RPMI8226 (cell line): ENCODE measurements at regions not wholly inside any gene's neighbourhood (a gene's known extent, or its start where the extent isn't known, plus 50 kb on each side); places are given as distances from the start of the nearest gene placed in this dataset.
"Not testable (repeated sequence)": the region's sequence is repeated elsewhere in the genome, so short reads cannot be mapped to it uniquely, and the experiment has no call there.

Experiments
- DNase-seq: peaks from one replicate; pipeline ENCODE4 v3.0.0-alpha.2; 2015

DNA sequence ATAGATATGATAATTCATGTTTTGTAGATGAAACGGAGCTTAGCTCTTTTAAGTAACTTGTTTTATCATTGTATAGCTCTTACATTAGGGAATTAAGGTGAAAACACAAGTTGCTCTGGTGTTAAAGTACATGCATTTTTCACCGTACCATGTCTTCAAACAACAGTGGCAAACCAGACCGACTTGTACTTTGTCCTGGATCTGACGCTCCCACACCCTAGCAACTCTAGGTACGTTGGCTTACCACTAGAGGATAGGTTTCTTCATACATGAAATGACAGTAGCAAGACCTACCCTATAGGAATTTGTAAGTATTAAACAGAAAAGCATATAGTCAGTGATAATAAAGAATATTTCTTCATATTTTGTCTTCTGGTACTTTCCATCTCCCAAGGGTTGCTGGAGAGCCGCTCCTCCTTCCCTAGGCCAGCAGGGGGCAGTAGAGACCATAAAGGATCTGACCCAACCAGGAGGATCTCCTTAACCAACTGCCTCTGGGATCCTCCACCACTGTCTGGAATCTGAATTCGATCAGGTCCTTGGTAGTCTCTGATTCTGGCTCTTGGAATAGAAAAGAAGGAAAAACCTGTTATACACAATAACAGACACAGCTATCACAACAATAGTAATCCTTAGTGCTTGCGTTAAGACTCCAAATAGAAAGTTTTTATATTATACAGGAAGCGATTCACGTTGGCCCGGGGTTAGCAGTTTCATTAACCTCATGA lies 136.7 kb downstream of the CAVIN4 start:
- peak; percentile 49 for DNase-seq

DNA sequence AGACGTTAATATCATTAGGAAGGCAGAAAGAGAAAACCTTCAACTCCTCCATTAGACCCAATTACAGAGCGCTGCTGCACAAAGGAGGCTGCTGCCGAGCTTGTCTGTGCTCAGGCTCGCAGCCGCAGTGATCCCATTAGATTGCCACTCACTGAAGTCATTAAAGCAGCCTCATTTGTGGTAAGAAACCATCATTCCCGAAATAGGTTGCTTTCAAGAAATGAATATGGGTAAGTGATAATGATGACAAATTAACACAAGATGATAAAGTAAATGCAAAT lies 137.2 kb downstream of the CAVIN4 start:
- no peak for DNase-seq

DNA sequence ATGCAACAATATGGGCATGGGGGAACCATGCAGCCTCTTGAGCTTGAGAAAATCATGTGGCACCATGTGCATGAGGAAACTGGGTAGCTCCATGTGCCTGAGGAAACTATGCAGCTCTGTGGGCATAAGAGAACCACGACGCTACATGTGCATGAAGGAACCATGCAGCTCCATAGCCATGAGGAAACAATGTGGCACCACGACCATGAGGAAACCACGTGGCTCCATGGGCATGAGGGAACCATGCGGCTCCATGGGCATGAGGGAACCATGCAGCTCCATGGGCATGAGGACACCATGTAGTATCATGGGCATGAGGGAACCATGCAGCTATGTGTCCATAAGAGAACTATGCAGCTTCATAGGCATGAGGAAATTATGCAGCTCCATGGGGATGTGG lies 140.8 kb downstream of the CAVIN4 start:
- no peak for DNase-seq

DNA sequence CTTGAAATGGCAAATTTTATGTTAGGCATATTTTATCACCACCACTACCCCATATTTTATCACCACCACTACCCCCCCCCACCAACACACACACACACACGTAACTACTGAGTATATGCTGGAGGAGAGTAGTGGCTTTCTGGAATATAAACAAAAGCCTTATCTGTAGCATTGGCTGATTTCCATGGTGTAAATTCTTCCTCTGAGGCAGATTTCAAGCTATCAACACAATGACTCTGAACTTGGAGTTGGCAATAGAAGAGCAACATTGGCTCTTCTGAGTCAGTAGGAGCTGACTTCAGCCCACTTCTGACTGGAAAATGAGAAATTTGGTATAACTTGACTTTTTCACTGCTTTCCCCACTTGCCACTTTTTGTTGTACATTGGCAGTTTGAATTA lies 143.0 kb downstream of the CAVIN4 start:
- DNase-seq, result no peak

DNA sequence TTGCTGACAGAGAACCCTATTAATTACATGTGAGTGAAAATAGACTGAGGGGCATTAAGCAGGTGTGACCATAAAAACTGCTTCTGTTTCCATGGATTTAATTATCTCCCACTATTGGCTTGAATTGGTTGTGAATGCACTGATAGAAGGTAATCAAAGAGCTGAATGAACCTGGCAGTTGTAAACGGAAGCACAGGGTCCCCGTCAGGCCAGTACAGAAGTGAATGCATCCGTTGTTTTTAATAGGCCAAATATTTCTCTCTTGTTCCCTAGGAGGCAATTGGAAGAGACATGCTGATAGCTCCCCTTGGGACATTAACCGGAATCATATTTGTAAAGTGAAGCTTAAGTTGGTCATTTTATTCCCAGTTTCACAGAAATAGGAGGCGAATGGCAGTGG lies 147.0 kb downstream of the CAVIN4 start:
- no peak for DNase-seq

DNA sequence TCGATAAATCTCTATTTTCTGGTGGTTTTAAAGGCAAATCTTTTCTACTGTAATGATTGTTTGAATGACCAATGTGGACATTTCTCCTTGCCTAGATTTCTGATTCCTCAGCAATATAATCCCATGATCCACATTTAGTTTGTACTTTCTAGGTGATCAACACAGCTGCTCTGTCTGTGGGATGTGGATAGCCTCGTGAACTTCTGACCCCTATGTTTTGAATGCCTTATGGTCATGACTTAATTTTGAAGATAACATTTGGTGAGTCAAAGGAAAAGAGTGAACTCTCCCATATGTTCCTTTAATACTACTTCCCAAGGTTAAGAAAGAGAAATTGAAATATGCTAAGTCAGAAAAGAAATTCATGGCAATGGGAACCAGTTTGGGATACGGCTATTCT lies 147.5 kb downstream of the CAVIN4 start:
- DNase-seq, result no peak

DNA sequence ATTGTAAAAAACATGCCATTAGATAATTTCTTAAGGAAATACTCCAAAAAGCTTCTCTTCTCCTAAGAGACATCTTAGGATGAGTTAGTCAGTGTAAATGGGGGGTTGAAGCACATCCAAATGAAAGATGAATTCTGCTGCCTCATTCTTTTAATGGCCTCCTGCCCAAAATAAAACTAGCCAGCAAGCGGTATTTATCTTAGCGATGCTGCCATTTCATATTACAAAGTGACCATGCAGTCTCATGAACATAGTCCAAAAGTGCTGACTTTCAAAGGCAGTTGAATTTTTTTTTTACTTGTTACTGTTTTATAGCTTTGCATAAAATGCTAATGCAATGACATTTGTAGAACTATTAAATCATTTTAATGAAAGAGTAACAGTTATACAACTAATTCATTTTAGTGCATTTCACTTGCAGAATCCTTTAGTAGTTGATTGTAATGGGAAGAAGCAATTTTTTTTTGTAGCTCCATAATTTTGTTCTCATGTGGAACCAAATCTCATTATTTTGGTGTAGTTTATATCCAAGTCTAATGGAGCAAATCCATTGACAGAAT lies 151.5 kb downstream of the CAVIN4 start:
- DNase-seq, result no peak

DNA sequence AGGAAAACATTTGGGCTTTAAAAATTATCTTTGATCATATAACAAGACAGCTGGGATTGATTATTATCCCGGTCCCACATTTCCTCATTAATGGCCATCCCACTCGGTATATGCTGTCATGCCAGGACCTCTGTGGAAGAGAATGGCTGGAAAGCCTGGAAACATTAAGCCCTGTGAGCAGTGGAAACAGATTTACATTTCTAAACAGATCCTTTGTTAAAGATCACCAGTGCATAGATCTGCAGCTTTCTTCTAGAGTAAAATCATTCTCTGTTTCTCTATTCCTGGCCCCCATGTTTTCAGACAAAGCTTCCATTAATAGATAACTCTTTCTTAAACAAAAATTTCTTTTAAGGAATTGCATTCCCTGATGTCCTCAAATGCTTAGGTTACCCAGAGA lies 152.2 kb downstream of the CAVIN4 start:
- DNase-seq, result no peak

DNA sequence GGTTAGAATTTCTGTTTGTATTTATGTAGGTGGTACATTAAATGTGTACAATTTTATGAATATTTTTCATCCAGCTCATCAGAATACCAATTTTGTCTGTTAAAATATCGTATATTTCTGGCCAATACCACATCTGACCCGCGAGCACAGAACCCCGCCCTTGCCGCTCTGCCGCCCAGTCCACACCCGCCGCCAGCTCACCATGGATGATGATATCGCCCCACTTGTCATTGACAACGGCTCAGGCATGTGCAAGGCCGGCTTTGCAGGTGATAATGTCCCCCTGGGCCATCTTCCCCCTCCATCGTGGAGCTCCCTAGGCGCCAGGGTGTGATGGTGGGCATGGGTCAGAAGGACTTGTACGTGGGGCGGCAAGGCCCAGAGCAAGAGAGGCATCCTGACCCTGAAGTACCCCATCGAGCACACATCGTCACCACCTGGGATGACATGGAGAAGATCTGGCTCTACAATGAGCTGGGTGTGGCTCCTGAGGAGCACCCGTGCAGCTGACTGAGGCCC lies 153.2 kb downstream of the CAVIN4 start:
- DNase-seq, result no peak

DNA sequence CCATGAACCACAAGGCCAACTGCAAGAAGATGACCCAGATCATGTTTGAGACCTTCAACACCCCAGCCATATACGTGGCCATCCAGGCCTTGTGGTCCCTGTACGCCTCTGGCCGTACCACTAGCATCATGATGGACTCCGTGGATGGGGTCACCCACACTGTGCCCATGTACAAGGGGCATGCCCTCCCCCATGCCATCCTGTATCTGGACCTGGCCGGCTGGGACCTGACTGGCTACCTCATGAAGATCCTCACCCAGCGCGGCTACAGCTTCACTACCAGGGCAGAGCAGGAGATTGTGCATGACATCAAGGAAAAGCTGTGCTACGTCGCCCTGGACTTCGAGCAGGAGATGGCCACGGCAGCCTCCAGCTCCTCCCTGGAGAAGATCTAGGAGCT lies 153.7 kb downstream of the CAVIN4 start:
- DNase-seq, result no peak

DNA sequence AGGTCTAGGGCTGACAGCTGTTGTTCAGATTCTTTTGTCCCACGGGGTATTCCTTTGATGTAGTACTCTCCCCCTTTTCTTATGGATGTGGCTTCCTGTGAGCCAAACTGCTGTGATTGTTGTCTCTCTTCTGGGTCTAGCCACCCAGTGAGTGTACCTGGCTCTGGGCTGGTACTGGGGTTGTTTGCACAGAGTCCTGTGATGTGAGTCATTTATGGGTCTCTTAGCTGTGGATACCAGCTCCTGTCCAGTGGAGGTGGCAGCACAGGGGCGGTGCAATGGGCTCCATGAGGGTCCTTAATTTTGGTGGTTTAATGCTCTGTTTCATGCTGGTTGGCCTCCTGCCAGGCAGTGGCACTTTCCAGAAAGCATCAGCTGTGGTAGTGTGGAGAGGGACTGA lies 161.3 kb downstream of the CAVIN4 start:
- no peak for DNase-seq

DNA sequence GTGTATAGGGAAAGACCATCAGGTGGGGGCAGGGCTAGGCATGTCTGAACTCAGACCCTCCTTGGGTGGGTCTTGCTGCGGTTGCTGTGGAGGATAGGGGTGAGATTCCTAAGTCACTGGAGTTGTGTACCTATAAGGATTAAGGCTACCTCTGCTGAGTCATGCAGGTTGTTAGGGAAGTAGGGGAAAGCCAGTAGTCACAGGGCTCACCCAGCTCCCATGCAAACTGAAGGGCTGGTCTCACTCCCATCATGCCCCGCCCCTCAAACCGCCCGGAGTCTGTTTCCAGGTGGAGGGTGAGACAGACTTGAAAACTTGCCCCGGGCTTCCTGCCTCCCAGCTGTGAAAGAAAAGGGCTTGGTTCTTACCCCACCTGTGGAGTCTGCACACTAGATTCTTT lies 161.8 kb downstream of the CAVIN4 start:
- DNase-seq, result peak; percentile 5

DNA sequence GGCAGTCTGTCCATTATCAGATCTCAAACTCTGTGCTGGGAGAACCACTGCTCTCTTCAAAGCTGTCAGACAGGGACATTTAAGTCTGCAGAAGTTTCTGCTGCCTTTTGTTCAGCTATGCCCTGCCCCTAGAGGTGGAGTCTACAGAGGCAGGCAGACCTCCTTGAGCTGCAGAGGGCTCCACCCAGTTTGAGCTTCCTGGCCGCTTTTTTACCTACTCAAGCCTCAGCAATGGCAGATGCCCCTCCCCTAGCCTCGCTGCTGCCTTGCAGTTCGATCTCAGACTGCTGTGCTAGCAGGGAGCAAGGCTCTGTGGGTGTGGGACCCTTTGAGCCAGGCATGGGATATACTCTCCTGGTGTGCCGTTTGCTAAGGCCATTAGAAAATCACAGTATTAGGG lies 171.1 kb downstream of the CAVIN4 start:
- DNase-seq, result not testable (repeated sequence)

DNA sequence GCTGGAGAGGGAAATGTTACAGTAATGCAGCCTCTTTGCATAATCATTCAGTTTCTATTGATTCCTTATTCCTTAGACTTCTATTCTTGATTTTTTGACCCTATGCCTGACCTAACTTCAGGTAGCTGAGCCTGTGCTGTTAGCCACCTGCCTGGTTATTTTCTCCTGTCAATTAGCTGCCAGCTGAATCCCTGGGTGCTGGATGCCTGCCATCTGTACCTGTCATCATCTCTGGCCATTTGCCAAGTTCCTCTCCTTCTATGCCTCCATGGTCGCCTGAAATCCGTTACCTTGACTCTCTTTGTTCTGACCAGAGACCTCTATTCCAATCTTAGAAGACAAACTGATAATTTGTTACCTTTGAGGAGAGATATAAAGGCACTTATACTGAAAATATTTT lies 178.3 kb downstream of the CAVIN4 start:
- no peak for DNase-seq

DNA sequence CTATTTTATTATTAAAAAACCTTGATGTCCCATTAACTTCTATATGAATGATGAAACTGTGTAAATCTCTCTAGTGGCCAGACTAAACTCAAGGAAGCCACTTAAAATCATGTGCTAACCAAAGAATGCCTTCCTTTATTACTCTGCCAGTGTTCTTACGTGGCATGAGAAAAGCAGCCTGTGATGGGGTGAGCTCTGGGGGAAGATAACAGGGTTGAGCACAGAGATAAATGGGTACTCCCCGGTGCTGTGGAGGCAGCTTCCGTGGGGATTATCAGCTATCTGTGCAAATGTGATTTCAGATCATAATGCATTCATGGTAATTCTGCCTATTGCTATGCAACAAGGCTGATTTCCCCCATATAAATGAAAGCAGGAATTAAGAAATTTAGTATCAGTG lies 181.3 kb downstream of the CAVIN4 start:
- DNase-seq, result no peak

DNA sequence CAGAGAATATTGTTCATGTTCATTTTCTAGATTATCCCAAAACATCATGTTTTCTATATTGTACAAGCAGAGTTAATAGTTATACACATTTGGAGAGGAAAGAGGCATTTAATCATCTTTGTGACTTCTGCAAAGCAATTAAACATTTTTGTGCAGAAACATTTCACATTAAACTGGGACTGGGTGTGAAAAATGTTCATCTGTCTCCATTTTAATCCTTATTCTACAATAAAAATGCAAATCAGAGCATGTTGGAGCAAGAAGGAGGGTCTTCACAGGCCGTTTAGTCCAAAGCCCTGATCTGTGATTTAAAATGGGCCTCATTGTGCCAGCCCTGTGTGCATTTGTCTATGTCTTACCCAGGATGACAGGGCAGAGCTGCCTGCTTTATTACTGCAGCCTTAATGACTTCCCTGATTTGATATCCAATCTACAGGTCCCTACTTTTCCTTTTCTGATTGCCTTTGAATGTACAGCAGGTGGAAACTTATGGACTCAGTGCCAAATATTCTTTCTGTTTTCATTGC lies 183.5 kb downstream of the CAVIN4 start:
- DNase-seq, result no peak

DNA sequence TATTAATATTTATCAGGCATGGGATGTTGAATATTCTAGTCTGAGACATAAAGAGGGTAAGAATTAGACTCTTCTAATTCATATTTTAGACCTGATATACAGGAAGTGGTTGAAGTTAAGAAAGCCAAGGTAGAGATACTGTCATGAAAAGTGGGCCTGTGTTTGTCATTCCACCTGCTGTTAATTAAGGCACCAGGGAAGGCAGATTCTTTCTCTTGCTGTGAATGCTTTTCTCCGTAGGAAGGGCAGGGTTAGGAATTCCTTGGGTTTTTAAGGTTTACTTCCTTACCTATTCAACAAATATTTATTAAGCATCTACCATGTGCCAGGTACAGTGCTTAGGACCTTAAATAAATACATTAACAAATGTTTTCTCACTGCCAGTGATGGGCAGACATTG lies 196.4 kb downstream of the CAVIN4 start:
- DNase-seq, result no peak

DNA sequence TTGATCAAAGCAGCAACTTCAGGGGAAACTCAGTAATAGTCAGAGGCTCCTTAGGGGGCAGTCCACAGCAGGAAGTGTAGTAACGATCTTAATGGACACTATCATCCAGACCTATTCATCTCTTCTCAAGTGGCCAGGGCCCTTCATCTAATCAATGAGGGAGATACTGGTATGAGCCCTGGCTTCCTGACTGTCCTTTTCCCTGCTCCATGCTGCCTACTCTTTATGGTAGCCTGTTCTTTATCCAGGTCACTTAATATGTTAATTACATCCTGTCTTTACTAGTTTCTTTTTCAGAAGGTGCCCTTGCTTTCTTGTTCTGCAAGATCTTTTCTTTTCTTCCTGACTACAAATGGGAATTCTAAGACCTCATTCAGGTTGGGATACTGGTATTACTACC lies 197.1 kb downstream of the CAVIN4 start:
- no peak for DNase-seq

DNA sequence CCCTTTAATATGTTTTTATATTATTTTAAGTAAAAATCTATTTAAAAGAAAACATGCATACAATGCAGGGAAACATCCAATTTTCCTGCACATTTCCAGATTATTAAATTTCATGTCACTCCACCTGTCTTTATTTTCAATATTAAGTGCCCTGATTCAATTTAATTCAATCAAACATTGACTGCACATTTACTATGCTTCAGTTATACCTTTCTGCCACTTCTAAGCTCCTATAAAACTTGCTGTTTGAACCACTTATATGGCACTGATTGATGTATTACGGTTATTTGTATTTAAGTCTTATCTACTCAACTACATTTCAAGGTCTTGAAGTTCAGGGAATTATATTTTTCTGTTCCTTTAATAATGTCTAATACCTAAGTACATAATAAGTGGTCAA lies 198.0 kb downstream of the CAVIN4 start:
- no peak for DNase-seq

DNA sequence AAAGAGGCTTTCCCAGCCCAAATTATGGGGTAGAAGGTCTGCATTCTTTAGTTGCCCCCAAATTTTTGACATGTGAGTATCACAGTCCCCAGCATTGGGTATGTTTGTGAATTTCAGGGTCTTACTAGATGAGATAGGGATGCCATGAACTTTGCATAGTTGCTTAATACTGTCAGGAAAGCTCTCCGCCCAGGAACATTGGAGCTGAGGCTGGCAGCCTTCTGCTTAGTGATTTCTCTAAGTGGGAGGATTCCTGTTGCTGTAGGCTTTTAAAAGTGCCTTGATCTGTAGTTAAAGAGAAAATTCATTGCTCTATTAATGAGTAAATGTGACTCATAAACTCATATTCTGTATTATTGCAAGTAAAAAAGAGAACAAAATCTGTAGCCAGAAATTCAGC lies 206.9 kb downstream of the CAVIN4 start:
- no peak for DNase-seq

DNA sequence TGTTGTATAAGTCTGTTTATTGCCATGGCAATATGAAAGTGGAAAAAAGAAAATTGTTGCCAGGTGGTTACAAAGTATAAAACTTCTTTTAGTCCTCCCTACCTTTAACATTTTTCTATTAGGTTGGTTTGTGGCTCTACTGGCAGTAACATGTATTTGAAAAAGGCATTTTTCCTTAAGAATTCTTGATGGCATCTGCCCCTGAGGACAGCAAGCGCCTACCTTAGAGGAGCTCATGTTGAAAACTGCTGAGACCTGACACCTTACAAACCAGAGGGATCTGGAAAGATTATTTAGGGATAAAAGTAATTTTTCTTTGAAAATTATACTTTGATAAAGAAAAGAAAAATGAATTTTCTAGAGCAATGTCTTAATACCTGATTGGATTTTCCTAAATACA lies 208.1 kb downstream of the CAVIN4 start:
- no peak for DNase-seq

DNA sequence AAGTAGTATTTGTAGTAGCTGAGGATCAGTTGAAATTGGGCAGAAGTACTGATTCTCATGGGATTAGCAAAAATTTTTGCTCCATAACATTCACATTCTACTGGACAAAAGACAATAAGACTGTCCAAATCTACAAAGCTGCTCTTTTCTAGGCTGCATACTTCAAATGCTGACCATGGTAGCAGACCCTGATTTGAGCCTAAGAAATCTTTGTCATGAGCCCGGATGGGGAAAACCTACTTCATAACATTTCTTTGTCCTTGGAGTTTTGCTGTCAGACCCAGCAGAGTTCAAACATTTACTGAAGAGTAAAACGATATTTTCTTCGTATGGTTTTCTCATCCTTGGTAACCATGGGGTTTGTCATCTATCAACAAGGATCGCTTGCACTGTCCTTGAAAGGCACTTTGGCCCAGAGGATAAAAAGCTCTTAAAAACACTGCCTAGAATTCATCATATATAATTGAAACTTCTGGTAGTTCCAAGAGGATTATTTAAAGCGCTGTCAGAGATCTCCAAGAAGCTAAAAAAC lies 216.9 kb downstream of the CAVIN4 start:
- DNase-seq, result no peak

DNA sequence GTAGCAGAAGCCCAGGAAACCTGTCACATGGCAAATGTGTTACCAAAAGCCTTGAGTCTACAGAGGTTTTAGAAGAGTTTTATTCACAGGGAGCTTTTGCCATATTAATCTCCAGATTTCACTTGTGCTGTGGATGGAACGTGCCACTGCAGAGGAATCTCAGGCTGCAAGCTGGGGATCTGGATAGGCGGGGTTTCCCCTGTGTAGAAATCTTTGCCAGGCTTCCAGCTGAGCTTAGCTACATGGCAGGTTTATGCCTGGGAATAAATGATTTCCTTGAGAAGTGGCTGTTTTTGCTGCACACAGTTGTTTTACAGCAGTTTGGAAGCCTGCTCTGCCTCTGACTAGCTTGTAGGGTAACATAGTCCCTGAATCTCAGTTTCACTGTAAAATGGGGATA lies 224.6 kb upstream of the PLPPR1 start:
- DNase-seq, result no peak

DNA sequence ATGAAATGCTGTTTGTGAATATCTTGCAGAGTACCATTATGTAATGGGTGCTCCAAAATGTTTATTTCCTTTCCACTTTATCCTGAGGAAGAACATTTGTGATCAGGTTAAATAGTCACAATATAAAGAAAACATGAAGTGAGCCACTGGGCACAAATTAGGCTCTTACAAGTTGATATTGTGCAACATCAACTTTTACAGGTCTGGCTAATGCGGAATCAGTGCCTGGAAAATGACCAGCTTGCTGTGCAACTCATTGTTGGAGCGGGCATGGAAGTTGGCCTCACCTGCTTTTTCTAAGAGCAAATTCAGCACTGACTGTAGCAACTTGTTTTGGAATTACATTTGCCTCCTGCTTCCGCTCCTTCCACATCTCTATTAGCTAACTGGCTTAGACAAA lies 216.9 kb upstream of the PLPPR1 start:
- no peak for DNase-seq

DNA sequence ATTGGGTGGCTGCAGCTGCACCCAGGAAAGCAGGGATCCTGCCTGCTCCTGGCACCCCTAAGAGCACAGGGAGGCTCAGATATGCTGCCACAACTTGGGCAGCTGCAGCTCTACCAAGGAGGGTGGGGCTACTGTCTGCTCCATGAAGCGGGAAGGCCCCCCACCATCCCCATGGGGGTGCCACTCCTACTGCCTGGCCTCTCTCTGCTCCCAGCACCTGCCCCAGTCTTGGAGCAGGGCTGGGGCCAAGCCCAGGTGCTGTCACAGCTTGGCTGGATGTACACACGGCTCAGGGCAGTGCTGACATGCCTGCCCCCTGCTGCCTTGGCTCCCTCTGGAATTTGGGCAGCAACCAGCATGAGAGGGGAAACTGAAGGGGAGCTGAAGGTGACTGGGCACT lies 214.7 kb upstream of the PLPPR1 start:
- DNase-seq, result no peak
